ENCODE measurements at regions not wholly inside any gene's neighbourhood (a gene's known extent, or its start where the extent isn't known, plus 50 kb on each side); places are given as distances from the start of the nearest gene placed in this dataset.
"Not testable (repeated sequence)": the region's sequence is repeated elsewhere in the genome, so short reads cannot be mapped to it uniquely, and the experiment has no call there.

DNA sequence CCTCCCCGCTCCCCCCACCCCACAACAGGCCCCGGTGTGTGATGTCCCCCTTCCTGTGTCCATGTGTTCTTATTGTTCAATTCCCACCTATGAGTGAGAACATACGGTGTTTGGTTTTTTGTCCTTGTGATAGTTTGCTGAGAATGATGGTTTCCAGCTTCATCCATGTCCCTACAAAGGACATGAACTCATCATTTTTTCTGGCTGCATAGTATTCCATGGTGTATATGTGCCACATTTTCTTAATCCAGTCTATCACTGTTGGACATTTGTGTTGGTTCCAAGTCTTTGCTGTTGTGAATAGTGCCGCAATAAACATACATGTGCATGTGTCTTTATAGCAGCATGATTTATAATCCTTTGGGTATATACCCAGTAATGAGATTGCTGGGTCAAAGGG is 104.3 kb downstream of the MTPN start:
- H3K4me1 ChIP-seq; H3K4me3 ChIP-seq; H3K36me3 ChIP-seq; intact Hi-C loops (cut with DNase I); H3K9me3 ChIP-seq; H3K27ac ChIP-seq; DNase-seq; H3K27me3 ChIP-seq; ATAC-seq: not testable (repeated sequence)

DNA sequence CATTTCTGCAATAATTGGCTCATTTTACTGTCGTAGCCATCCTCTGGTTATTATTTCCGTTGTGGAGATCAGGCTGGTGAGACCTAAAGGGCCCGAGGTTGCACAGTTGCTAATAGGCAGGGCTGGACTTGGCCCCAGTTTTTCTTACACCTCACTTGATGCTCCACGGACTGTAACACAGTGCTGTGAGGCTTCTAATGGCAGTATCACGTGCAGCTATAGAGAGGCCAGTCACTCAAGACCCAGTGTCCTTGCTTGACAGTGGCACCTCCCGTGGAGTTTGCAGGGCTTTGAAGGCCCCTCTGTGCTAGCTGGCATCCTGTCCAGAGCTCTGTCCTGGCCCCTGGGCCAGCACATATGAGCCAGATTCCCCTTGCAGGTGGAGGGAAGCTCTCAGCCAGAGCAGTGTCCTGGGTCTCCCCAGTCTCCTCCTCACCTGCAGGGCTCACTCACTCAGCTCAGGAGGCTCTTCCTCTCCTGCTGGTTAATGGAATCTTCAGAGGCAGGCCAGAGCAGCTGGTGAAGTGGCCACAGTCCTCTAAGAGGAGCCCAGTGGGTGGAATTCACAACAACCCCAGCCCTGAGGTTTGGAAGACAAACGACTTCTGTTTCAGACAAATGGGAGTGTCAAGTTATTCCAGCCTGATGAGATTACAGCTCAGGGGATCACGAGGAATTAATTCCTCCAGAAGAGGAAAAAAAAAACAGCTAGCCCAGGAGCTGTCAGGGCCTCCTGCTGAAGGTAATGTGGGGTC is 114.2 kb upstream of the FAM180A start:
- TF ChIP-seq, protein P1, sequence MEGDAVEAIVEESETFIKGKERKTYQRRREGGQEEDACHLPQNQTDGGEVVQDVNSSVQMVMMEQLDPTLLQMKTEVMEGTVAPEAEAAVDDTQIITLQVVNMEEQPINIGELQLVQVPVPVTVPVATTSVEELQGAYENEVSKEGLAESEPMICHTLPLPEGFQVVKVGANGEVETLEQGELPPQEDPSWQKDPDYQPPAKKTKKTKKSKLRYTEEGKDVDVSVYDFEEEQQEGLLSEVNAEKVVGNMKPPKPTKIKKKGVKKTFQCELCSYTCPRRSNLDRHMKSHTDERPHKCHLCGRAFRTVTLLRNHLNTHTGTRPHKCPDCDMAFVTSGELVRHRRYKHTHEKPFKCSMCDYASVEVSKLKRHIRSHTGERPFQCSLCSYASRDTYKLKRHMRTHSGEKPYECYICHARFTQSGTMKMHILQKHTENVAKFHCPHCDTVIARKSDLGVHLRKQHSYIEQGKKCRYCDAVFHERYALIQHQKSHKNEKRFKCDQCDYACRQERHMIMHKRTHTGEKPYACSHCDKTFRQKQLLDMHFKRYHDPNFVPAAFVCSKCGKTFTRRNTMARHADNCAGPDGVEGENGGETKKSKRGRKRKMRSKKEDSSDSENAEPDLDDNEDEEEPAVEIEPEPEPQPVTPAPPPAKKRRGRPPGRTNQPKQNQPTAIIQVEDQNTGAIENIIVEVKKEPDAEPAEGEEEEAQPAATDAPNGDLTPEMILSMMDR (IDR thresholded peaks at IDR 0.05), result no peak
- Histone ChIP-seq H3K36me3 (no peaks in the 10 kb centered on the region), H3K4me1 (no peaks in the 10 kb centered on the region), H3K4me3 (no peak overlapping the region), H3K27me3 (no peaks in the 10 kb centered on the region), H3K9me3 (peaks cover 0 to 14% of the 10 kb centered on the region in 2 donors), H3K27ac (no peak overlapping the region)
- DNase-seq, result no peak
- no peak for ATAC-seq
- intact Hi-C loops (cut with DNase I), result no loop called here

- TF ChIP-seq, protein P1 (IDR thresholded peaks at IDR 0.05), result no peak
- H3K27ac ChIP-seq, result no peak overlapping the region
- no peak overlapping the region for H3K4me3 ChIP-seq
- H3K9me3 ChIP-seq, result peaks cover 0 to 17% of the 10 kb centered on the region in 2 donors
- no peaks in the 10 kb centered on the region for H3K4me1 ChIP-seq
- no peak for DNase-seq
- no peaks in the 10 kb centered on the region for H3K27me3 ChIP-seq
- intact Hi-C loops (cut with DNase I), result no loop called here
- no peaks in the 10 kb centered on the region for H3K36me3 ChIP-seq
- no peak for ATAC-seq
These were observed 110.9 kb upstream of the FAM180A start for GRCh38 chr7:135859538-135859937.

GRCh38 chr7:135858851-135859250 is 110.2 kb upstream of the FAM180A start:
- ATAC-seq (no peak), DNase-seq (no peak)
- Histone ChIP-seq H3K27me3 (no peaks in the 10 kb centered on the region), H3K36me3 (no peaks in the 10 kb centered on the region), H3K4me3 (no peak overlapping the region), H3K27ac (no peak overlapping the region), H3K9me3 (peaks cover 0 to 17% of the 10 kb centered on the region in 2 donors), H3K4me1 (no peaks in the 10 kb centered on the region)
- TF ChIP-seq, protein P1 (IDR thresholded peaks at IDR 0.05), result no peak
- intact Hi-C loops (cut with DNase I), result no loop called here

GRCh38 chr7:135858379-135858778 is 109.8 kb upstream of the FAM180A start:
- intact Hi-C loops (cut with DNase I), result no loop called here
- no peak overlapping the region for H3K27ac ChIP-seq
- no peak for ATAC-seq
- H3K4me1 ChIP-seq, result no peaks in the 10 kb centered on the region
- peaks cover 0 to 17% of the 10 kb centered on the region in 2 donors for H3K9me3 ChIP-seq
- no peak overlapping the region for H3K4me3 ChIP-seq
- H3K36me3 ChIP-seq, result no peaks in the 10 kb centered on the region
- TF ChIP-seq, protein P1 (IDR thresholded peaks at IDR 0.05), result no peak
- H3K27me3 ChIP-seq, result no peaks in the 10 kb centered on the region
- no peak for DNase-seq
